Thymus (tissue), 11 donors: ENCODE measurements at regions not wholly inside any gene's neighbourhood (a gene's known extent, or its start where the extent isn't known, plus 50 kb on each side); places are given as distances from the start of the nearest gene placed in this dataset.

Experiments used
- DNase-seq, 9 donors: peaks; one replicate each; pipeline ENCODE4 v3.0.0-alpha.2; 2013; ENCODE audit warnings: low spot score in 9 of 9, low read depth in 6 of 9, missing footprints in 1 of 9
- H3K27ac ChIP-seq, 2 donors: one replicate each; pipeline ENCODE4 v1.5.1; 2013; ENCODE audit warnings: control low read depth in 1 of 2, low read depth in 1 of 2, low read length in 1 of 2, mild to moderate bottlenecking in 1 of 2, moderate library complexity in 1 of 2
- H3K27me3 ChIP-seq, 2 donors: one replicate each; pipeline ENCODE4 v1.5.1; 2013; ENCODE audit warnings: low read length in 1 of 2; ENCODE audit not compliant: control insufficient read depth in 2 of 2, insufficient read depth in 1 of 2
- H3K36me3 ChIP-seq, 2 donors: one replicate each; pipeline ENCODE4 v1.5.1; 2013; ENCODE audit warnings: low read length in 1 of 2, mild to moderate bottlenecking in 1 of 2, moderate library complexity in 1 of 2; ENCODE audit not compliant: control insufficient read depth in 2 of 2, insufficient read depth in 2 of 2
- H3K4me1 ChIP-seq, 2 donors: one replicate each; pipeline ENCODE4 v1.5.1; 2013; ENCODE audit warnings: low read length in 2 of 2; ENCODE audit not compliant: control insufficient read depth in 2 of 2, insufficient read depth in 2 of 2
- H3K4me3 ChIP-seq, 2 donors: one replicate each; pipeline ENCODE4 v1.5.1; 2013; ENCODE audit warnings: low read length in 2 of 2, control low read depth in 1 of 2, mild to moderate bottlenecking in 1 of 2
- H3K9me3 ChIP-seq, 2 donors: one replicate each; pipeline ENCODE4 v1.5.1; 2013; ENCODE audit warnings: low read length in 1 of 2, mild to moderate bottlenecking in 1 of 2; ENCODE audit not compliant: control insufficient read depth in 2 of 2, insufficient read depth in 1 of 2
- WGBS: extraction: QIAGEN DNeasy Blood & Tissue Kit; methylation state at CpG from one replicate; pipeline ENCODE4 v1.1.7; 2013; 5-methylcytosine and 5-hydroxymethylcytosine counted together
- donor health status: healthy.

DNA sequence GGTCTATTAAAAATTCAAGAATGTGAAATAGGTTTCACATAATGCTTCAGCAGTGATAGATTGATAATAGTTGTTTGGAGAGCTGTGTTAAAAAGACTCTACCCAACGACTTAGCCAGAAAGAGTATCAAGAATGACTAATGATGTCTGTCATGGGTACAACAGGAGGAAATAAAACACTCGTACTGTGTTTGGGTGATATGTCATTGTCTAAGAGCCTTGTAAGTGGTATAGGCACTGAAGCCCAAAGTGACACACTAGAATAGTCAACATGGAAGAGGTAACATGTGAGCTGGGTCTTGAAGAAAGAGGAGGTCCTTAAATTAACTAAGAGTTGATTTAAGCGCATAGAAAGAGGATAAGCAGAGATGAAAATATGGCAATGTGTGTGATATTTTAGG is 471.8 kb upstream of the MAN1A1 start:
- Histone ChIP-seq H3K9me3 (no peaks in the 10 kb centered on the region), H3K36me3 (no peaks in the 10 kb centered on the region), H3K27me3 (no peaks in the 10 kb centered on the region), H3K4me3 (no peak overlapping the region), H3K4me1 (no peaks in the 10 kb centered on the region), H3K27ac (no peak overlapping the region)
- WGBS, result 76% methylated on average over 3 of the region's 3 CpGs
- DNase-seq, result no peak

DNA sequence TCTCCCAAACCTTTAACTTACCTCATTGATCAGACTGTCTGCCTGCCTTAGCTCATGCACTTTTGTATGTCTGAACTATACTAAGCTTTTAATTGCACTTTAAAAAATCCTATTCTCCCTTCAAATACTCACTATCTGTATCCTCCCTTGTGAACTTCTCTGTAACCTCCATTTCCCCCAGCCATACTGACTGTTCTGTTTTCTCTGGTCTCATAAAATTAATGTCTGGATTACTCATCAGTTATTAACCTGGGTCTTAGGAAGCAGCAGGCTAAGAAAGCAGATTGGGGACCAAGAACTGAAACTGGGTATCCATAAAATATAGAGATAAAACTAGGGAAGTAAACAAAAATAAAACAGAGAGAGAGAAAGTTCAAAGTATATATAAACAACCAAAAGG is 469.3 kb upstream of the MAN1A1 start:
- no peaks in the 10 kb centered on the region for H3K27me3 ChIP-seq
- H3K9me3 ChIP-seq, result no peaks in the 10 kb centered on the region
- H3K4me1 ChIP-seq, result no peaks in the 10 kb centered on the region
- no peaks in the 10 kb centered on the region for H3K36me3 ChIP-seq
- no peak overlapping the region for H3K4me3 ChIP-seq
- H3K27ac ChIP-seq, result no peak overlapping the region
- DNase-seq, result no peak

DNA sequence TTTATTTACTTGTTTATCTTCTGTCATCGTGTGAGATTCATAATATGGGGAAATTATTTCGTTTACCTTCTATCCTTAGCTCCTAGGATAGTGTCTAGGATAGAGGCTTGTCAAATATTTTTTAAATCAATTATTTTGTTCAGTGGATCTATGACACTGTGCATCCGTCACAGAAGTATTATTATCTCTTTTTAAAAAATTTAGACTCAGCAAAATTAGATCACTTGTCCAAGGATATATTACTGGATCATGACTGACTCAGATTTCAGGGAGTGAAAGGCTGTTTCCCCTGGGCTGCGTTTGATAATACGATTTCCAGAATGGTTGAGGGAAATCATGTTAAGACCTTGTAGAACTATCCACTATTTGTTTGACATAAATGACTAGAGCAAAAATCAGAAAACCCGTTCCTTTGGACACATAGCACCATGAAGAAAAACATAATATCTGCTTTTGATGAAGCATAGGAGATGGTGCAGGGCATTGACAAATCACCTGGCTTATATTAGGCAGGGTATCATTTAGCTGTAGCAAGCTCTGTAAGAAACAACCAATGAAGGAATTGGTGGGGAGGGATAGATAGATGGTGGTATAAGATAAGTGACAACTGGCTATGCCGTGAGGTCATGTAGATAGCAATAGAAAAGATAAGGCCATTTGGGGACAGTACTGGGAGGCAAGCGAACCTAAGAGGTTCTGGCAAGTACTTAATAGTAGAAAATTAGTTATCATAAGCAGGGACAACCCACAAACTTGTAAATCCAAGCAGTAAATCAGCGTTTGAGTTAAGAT is 465.2 kb upstream of the MAN1A1 start:
- H3K9me3 ChIP-seq, result no peaks in the 10 kb centered on the region
- DNase-seq, result no peak
- 94% methylated on average over 9 of the region's 9 CpGs for WGBS
- H3K4me3 ChIP-seq, result no peak overlapping the region
- H3K27ac ChIP-seq, result no peak overlapping the region
- no peaks in the 10 kb centered on the region for H3K27me3 ChIP-seq
- H3K36me3 ChIP-seq, result no peaks in the 10 kb centered on the region
- H3K4me1 ChIP-seq, result no peaks in the 10 kb centered on the region

DNA sequence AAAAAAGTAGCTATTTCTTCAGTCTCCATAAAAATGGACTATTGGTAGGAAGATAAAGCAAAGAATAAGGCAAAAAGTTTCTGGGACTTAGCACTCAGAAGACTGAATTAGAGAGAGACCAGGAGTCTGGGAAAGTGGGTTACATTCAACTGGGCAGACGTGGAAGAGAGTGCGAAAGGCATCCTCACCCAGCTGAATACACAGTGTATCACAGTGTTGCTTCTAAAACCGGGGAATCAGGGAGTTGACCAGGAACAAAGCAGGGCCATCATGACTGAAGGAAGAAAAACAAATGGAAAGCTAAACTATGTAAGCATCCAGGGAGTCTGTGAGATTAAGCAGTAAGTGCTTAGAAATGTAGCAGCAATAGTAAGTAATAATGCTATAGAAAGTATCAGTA is 452.9 kb upstream of the MAN1A1 start:
- no peak overlapping the region for H3K27ac ChIP-seq

DNA sequence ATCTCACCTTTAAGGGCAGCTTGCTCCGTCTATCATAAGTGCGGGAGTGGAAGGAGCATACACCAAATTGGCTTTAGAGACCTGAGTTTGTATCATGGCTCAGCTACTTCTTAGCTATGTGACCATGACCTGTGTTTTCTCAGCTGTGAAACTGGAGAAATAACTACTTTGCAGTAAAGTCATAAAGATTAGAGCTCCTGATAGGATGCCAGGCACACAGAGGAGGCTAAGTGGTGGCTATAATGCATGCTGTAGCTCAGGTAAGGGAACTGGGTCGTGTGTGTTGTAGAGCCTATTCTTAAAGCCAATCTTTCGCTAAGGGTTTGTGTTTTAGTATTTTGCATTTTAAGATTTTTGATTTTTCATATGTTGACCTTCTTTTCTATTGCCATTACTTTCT is 451.5 kb upstream of the MAN1A1 start:
- H3K4me3 ChIP-seq, result no peak overlapping the region
- no peaks in the 10 kb centered on the region for H3K9me3 ChIP-seq
- 94% methylated on average over 4 of the region's 4 CpGs for WGBS
- no peaks in the 10 kb centered on the region for H3K4me1 ChIP-seq
- no peak for DNase-seq
- H3K36me3 ChIP-seq, result no peaks in the 10 kb centered on the region
- no peaks in the 10 kb centered on the region for H3K27me3 ChIP-seq
- H3K27ac ChIP-seq, result no peak overlapping the region

More for the DNA sequence above, 452.9 kb upstream of the MAN1A1 start:
- Histone ChIP-seq H3K36me3 (no peaks in the 10 kb centered on the region), H3K4me1 (no peaks in the 10 kb centered on the region), H3K4me3 (no peak overlapping the region), H3K9me3 (no peaks in the 10 kb centered on the region), H3K27me3 (no peaks in the 10 kb centered on the region)
- no peak for DNase-seq
- 96% methylated on average over 3 of the region's 3 CpGs for WGBS

DNA sequence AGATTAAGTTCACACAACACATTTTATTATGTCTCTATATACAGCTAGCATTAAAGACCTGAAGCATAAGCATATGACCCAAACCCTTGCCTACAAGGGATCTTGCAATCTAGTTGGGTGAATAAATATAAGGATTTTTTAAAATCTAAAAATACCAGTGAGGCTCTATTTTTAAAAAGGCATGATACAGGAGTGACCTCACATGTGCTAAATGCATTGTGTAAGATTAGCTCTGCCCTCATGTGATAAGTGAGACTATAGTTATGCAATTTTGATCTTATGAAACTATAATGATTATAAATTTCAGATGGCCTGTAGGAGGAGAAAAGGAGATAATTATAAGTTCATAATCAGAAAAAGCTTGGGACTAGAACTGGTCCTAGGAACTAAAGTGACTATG is 451.0 kb upstream of the MAN1A1 start:
- H3K27me3 ChIP-seq, result no peaks in the 10 kb centered on the region
- H3K9me3 ChIP-seq, result no peaks in the 10 kb centered on the region
- no peaks in the 10 kb centered on the region for H3K4me1 ChIP-seq
- no peaks in the 10 kb centered on the region for H3K36me3 ChIP-seq
- H3K4me3 ChIP-seq, result no peak overlapping the region
- DNase-seq, result no peak
- H3K27ac ChIP-seq, result no peak overlapping the region

DNA sequence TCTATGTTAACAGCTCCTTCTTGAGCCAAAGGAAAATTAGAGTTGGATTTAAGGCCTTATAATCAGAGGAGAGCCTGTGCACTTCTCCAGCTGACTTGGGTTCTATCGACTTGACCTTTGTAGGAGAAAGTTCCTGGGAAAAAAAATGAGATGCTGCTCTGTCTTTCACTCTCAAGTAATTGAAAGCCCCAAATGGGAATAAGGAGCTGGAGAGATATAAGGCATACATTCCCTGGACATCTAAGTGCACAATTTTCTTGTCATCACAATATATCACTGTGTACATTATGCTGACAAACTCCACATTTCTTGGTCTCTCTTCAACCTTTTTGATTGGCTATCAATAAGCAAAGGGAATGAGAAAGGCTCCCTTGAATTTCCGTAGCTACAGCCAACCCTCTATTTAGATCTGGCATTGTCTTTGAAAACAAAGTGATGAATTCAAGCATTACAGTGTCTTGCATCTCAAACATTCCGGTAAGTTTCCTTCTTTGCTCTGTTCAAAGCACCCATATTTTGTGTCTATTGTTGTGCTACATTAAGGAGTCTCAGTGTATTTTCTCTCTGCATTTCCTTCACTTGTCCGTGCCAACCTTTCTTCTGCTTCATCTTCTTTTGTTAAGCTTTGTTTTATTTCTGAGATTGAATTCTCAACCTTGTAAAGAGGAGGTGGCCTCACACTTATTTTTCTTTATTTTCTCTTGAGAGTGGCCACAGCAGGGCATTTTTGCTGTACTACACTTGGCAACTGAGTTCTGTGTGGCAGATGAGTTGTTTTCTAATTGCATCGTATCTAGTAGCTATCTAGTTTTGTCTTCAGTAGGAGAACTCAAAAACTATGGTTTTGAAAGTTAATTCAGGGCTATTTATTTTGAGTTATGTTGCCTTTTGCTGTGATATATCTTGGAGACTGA is 450.3 kb upstream of the MAN1A1 start:
- no peak overlapping the region for H3K4me3 ChIP-seq
- H3K4me1 ChIP-seq, result no peaks in the 10 kb centered on the region
- no peaks in the 10 kb centered on the region for H3K27me3 ChIP-seq
- DNase-seq, result no peak
- no peaks in the 10 kb centered on the region for H3K9me3 ChIP-seq
- H3K36me3 ChIP-seq, result no peaks in the 10 kb centered on the region
- 86% methylated on average over 5 of the region's 5 CpGs for WGBS
- H3K27ac ChIP-seq, result no peak overlapping the region

DNA sequence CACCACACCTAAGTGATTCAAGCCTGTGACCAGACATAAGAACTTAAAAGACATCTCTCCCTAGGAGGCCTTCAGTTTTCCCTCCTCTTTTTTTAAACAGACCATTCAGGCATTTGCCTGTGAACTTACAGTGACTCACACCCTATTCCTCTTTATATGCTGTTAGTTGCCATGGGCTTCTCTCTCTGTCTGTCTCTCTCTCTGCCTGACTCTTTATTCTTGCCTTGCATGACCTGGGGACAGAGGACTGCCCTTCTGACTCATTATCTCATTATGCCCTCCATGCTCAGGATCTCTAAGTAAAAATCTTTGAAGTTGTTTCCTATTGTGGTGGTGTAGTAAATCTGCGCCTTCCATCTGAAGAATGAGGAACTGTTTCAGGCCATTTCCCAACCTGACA is 442.2 kb upstream of the MAN1A1 start:
- Histone ChIP-seq H3K9me3 (no peaks in the 10 kb centered on the region), H3K4me1 (no peaks in the 10 kb centered on the region), H3K4me3 (no peak overlapping the region), H3K27ac (no peak overlapping the region), H3K36me3 (no peaks in the 10 kb centered on the region), H3K27me3 (no peaks in the 10 kb centered on the region)
- DNase-seq, result no peak
- WGBS, result 98% methylated on average over 1 of the region's 1 CpG

DNA sequence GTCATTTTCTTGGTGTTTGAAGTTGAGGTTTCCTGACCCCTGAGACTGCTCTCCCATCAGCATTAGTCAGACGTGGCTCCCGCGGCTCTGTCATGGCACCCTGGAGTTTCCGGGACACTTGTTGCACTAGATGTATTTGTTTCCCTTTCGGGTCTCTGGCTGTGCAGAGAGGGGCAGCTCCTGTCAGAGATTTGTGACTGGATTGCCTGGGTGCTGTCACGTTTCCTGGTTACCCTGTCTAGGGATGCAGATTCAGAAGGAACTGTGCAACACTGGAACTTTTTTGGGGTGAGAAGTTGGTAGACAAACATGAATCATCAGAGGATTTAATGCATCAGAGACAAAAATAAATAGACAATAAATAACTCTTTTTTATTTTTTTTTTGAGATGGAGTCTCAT is 431.8 kb upstream of the MAN1A1 start:
- Histone ChIP-seq H3K27ac (no peak overlapping the region), H3K36me3 (no peaks in the 10 kb centered on the region), H3K4me1 (no peaks in the 10 kb centered on the region), H3K9me3 (no peaks in the 10 kb centered on the region), H3K27me3 (no peaks in the 10 kb centered on the region), H3K4me3 (no peak overlapping the region)
- no peak for DNase-seq
- 97% methylated on average over 6 of the region's 6 CpGs for WGBS
